ENCODE measurements at regions not wholly inside any gene's neighbourhood (a gene's known extent, or its start where the extent isn't known, plus 50 kb on each side); places are given as distances from the start of the nearest gene placed in this dataset.

DNA sequence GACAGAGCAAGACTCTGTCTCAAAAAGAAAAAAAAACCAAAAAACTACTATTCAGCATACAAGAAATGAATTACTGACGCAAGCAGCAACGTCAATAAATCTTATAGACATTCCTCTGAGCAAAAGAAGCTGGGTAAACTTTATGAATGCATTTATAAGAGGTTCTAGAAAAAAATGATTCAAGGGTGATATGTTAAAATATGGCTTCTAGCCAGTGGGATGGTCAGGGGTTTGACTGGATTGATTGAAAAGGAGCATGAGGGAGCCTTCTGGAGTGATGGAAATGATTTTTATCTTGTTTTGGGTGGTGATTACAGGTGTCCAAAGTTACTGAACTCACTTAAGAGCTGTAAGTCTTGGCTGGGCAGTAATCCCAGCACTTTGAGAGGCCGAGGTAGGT lies 64.9 kb upstream of the SALL4 start:
- no peak for DNase-seq

DNA sequence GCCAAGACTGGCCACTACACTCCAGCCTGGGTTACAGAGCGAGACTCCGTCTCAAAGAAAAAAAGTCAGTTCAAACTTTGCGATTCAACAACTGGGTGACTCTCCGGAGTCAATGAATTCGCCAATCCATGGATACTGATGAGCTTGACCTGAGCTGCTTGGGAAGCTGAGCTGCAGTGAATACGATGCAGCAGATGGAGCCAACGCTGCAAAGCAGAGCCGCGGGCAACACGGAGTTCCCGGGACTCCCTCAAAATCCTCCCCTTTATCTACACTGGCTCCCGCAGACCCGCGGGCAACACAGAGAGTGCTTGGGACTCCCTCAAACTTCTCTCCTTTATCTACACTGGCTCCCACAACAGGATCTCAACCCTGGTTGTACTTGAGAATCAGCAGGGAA lies 62.6 kb upstream of the SALL4 start:
- no peak for DNase-seq

GRCh38 chr20:51862796-51863195 lies 60.5 kb upstream of the SALL4 start:
- DNase-seq = no peak

DNA sequence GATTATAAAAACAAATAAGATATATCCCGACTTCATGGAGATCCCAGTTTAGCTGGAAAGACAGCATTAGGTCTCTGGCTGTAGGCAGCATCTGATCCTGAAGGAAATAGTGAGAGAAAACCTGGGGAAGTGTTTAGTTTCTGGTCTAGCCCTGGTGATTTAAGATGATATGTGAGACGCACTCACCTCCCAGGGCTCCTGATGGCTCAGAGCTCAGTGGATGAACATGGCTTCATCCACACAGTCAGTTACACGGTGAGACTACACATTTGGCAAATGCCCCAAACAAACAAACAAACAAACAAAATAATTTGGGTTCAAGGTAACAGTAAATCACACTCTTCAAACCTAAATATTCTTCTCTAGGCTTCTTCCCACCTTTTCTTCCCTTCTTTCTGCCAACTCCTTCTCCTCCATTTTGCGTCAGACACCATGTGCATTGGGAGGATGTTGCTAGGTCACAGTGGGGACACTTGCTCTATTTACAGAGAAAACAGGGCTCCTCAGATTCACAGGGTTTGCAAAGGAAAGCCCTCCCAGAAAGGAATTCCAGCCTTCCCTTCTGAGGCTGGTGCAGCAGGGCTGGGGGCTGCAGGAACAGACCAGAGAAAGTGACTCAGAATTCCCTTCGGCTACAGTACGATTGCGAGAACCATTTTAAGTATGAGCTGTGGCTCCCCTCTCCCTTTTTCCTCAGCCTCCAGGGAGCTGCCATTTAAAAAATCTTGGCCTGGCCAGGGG lies 59.6 kb upstream of the SALL4 start:
- DNase-seq = no peak

DNA sequence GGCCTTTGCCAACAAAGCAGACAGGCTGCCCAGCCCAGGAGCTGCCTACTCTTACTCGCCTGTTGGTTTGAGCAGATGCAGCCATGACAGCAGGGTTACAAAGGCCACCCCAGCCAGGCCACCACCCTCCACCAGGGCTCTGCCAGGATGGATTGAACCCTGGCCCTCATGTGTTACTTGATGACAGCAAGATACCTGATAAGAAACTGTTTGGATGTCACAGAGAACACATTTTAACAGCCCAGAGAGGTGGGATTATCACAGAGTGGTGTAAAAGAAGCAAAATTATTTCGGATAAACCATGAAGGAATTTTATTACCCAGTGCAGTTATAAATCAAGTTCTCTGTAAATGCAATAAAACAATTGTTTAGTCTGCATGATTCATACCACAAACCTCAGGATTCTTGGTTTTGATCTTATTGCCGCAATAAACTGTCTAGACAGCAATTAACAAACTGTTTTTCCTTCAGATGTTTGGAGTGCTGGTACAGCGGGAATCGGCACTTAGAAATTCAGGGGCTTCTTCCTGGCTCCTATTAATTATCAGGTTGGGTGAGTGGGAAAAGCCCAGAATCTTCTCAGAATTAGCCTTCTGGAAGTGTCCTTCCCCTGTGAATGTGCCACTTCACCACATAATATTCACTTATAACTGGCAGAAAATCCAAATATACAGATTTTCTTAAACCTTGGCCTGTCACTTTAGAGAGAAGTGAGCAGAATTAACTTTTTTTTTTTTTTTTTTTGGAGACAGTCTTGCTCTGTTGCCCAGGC lies 58.0 kb upstream of the SALL4 start:
- no peak for DNase-seq

GRCh38 chr20:51856432-51856831 lies 54.1 kb upstream of the SALL4 start:
- DNase-seq = no peak

GRCh38 chr20:51854921-51855320 lies 52.6 kb upstream of the SALL4 start:
- no peak for DNase-seq
